Stimulated activated CD8-positive, alpha-beta memory T cell treated with anti-CD3 and anti-CD28 coated beads, Interleukin-15, amount 100 ng/mL, for 48 hours (primary cell): ENCODE measurements at regions not wholly inside any gene's neighbourhood (a gene's known extent, or its start where the extent isn't known, plus 50 kb on each side); places are given as distances from the start of the nearest gene placed in this dataset.
A peak's percentile ranks its signal among the peaks of the same experiment; 100 is the strongest.
"Not testable (repeated sequence)": the region's sequence is repeated elsewhere in the genome, so short reads cannot be mapped to it uniquely, and the experiment has no call there.

Source experiments
- DNase-seq, 2 donors: peaks; one replicate each; pipeline ENCODE4 v3.0.0-alpha.2; 2020; ENCODE audit warnings: low read depth in 2 of 2

DNA sequence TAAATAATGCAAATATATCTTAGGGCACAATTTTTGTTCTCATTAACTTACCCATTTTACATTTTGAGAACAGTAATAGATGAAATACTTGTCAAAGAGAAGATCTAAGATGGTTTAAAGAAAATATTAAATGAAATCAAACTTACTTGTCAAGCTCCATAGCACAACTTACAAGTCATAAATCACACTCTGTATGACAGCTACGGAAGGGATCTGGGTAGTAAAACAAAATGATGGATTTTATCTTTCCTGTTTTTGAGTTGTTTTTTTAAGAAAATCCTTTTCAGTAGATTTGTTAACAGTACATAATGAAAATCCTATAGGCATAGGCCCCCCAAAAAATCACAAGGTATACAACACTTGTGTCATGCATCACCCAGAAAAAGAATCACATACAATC is 84.4 kb upstream of the ANTXRL start:
- not testable (repeated sequence) for DNase-seq

DNA sequence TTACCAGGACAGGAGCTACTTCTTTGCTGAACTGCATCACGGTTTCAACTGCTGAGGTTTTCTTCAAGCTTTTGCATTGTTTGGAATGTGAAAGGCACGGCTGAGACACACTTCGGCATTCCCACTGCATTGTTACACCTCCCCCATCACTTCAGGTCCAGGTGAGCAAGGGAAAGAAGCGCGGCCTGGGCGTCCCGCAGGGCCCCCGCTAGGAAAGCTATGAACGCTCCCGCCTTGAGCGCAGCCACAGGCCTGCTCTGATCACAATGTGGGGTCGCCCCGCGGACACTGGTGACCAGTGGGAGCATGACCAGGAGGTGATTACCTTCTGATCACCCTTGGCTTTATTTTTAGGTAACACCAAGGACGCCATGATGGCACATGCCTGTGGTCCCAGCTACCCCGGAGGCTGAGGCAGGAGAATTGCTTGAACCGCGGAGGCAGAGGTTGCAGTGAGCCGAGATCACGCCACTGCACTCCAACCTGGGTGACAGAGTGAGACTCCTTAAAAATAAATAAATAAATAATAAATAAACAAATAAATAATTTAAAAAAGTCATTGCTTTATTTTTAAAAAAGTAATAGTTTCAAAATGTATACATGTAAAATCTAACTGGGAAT is 82.2 kb upstream of the ANTXRL start:
- not testable (repeated sequence) for DNase-seq

DNA sequence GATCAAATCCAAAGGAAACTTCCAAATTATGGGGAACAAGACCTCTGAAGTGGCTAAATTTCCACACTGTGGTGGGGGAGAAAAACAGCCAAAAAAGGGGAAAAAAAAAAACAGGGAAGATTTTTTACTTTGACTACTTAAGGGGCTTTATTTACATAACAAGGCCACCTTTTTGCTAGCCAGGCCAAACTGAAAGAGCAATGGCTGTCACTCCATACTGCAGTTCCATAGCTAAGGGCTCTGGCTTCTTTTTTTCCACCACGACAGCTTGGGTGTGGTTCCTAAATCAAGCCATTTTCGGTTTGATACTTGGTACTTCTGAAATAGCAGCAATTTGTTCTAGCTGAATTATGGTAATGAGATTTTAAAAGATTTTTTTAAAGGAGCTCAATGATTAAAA is 76.4 kb upstream of the ANTXRL start:
- not testable (repeated sequence) for DNase-seq

DNA sequence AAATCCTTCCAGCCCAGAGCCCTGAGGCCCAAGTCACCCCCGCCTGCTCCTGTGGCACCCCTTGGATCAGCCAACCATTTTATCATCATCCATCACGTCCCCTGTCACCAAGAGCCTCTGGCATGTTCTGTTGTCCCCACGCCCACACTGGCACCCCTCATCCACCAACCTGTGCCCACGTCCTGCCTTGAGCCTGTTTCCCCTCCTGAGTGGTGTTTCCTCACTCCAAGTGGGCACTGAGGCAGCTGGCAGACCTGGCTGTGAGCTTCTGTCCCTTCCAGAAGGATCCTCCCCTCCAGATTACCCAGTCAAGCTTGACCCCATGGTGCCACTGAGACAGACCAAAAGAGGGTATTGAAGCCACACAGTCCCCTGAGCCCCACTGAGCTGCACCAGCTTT is 71.4 kb upstream of the ANTXRL start:
- DNase-seq, result no peak

DNA sequence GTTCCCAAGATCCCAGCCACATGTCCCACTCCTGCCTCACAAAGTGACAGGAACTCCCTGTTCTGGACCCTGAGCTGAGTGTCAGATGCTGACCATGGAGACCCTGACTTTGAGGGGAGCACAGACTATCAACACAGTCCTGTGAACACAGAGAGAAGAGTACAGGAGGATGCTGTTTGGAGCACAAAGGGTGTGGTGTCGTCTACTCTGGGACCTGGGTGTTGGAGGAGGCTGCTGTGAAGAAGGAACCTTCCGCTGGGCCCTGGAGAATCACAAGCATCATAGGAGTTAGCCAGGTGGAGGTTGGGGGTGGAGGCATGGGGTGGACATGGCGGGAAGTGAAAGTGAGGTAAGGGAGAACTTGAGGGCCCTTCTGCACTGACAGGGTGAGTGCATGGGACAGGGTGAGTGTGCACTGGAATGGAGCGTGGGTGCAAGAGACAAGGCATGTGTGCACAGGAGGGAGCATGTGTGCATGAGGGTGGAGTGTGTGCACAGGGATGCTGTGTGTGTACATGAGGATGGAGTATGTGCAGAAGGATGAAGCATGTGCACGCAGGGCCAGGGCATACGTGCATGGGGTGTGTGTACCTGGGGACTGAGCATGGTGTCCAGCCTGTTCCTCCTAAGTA is 70.7 kb upstream of the ANTXRL start:
- DNase-seq, result no peak

DNA sequence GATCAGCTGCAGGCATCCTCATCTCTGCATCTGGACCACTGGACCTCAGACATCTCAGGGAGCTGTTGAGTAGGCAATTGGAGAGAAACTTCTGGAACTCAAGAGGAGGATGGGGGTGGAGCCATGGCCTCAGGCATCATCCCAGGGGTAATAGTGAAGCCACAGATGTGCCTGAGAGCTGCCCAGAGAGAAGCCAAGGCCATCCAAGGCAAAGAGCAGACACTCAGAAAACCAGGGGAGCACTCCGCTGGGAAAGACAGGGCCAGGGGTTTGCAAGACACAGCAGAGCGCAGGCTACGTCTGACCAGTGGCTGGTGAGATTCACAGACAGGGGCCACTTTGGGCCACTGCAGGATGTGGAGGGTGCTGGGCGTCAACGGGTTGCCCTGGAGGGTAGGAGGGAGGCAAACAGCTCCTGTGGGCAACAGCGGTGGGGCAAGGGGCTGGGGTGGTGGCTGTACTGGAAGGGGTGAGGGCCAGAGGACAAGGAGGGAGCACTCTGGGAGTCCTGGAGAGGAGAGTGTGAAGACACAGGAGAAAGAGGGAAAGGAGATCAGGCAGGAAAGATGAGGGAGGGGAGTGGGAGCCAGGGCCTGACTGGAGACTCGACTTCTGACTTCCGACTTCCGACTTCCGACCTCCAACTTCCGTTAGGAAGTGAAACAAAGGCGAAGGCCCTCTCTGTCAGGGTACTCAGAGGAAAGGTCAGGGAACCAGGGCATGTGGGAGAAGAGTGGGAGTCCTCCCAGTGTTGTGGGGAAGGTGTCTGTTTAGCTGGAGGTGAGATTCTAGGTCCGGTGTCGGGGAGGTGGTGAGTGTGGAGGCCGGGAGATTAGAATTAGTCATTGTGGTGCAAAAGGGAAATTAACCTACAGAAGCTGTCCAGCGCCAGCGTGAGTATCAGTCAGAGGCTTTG is 69.7 kb upstream of the ANTXRL start:
- DNase-seq, result no peak

DNA sequence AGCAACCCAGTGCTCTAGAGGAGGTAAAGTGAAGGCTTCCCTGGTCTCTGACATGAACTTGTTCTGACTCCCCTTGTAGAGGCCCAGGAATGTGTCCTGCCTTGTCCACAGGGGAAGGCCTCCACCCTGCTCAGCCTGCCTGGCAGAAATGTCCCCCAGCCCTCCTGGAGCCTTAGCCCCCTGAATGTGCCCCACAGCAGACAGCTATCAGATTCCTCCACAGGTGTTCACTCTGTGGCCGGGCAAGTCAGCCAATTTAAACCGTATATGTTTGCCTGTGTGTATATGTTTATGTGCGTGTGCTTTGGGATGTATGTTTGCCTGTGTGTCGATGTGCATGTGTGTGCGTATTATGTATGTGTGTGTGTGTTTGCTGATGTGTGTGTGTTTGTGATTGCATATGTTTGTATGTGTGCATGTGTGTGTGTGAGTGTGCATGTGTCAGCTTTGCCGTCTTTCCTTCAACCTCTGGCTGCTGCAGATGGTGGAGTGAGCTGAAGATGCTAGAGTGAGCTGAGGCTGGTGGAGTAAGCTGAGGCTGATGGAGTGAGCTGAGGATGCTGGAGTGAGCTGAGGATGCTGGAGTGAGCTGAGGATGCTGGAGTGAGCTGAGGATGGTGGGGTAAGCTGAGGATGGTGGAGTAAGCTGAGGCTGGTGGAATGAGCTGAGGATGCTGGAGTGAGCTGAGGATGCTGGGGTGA is 68.9 kb upstream of the ANTXRL start:
- no peak for DNase-seq

DNA sequence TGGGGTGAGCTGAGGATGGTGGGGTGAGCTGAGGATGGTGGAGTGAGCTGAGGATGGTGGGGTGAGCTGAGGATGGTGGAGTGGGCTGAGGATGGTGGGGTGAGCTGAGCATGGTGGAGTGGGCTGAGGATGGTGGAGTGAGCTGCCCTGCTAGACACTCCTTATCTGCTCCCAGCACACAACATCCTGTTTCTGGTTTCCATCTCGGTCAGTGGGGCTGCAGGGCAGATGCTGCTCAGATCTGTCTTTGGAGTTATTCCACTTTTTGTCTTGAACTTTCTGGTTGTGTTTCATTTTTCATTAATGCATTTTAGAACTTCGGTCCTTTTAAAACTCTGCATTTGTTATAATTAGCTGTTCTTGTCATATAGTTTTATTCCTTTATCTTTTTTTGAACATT is 67.9 kb upstream of the ANTXRL start:
- DNase-seq, result no peak

DNA sequence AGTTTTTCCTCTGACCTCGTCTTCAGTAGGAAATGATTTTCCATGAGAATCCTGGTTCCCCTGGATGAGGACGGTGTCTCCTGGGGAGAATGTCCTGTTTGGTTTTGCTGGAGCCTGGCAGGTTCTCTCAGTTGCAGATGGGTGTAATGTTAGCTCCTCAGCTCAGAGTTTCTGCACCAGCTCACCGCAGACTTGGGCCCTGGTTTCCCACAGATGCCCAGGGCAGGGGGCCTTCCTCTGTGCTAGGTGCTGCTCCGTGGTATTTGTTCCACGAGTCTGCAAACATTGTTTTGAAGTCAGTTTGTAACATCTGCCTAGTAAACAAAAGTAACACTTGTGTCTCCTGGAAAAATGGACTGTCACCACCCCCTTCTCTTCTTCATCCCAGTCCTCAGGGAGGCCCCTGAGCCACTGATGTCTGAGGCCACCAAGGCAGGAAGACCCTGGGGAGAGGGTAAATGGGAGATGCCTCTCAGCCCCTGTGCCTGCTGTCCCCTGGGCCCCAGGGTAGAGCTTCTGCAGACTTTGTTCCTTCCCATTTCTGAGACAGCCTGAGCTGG is 67.3 kb upstream of the ANTXRL start:
- not testable (repeated sequence) for DNase-seq

DNA sequence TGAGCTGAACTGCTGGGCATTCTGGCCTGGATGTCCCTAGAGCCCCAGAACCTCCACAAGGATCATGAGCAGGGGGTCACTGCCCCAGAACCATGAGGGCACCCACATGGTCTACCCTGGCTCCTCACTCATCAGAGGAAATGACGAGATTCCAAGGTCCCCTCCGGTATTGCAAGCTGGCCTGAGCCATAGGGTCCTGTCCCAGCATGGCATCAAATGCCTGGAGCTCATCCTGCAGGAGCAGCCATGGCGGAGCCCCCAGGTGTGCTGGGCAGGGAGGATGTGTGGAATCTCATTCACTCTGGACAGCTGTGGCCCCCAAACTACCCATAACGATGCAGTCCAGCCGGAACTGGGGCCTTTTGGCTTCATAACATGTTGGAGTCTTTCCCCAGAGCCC is 66.6 kb upstream of the ANTXRL start:
- no peak for DNase-seq

DNA sequence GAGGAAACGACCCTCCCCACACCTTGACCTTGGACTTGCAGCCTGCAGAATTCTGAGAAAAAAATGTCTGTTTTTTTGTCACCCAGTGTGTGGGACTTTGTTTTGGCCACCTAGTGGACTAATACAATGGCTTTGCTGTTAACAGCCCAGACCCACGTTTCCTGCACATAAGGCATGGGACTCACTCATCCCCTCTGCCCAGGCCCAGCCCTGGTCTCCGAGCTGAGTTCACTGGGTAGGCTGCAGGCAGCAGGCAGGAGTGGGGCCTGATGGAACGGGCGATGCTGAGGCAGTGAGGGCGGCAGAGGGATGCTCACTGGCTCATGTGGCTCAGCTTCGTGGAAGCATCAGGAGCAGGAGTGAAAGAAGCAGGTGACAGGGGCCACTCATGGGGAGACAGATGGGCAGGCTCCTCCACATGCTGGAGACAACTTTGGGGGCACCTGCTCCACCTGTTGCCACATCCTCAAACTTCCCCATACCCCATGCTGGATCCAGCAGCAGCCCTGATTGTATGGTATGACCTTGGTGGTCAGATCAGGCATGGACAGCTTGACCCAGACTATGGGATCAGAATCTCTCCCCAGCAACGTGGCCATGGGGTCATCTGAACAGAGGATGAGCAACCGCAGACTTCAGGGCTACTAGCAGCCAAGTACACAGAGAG is 65.8 kb upstream of the ANTXRL start:
- DNase-seq, result no peak

DNA sequence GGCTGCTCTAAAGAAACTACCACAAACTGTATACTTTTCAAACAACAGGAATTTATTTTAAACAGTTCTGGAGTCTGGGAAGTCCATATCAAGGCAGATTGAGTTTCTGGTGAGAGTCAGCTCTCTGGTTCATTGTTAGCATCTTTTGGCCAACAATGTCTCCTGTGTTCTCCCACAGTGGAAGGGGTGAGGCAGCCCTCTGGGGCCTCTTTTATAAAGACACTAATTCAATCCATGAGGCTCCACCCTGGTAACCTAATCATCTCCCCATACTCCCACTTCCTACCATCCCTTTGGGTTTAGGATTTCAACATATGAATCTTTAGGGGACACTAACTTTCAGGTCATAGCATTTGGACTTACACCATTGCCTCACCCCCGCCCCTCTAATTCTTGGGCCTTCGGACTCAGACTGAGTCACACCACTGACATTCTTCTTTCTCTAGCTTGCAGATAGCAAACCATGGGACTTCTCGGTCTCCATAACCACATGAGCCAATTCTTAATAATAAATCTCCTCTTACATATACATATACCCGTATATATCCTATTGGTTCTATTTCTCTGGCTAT is 64.3 kb upstream of the ANTXRL start:
- DNase-seq, result no peak

DNA sequence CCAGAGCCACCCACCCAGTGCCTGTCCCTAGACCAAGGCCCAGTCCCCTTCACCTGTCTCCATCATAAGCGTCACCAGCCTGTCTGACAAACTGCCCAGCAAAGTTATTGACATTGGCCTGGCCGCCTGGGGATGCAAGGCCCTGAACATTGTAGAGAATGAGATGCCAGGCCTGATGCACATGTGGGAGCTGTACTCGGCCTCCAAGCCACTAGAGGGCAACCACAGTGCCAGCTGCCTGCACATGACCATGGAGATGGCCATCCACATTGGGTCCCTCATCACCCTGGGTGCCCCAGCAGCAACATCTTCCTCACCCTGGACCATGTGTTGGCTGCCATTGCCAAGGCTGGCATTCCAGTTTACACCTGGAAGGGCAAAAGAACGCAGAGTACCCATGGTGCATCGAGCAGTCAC is 63.7 kb upstream of the ANTXRL start:
- DNase-seq, result peak in 1 of 2 donors; percentile 21

DNA sequence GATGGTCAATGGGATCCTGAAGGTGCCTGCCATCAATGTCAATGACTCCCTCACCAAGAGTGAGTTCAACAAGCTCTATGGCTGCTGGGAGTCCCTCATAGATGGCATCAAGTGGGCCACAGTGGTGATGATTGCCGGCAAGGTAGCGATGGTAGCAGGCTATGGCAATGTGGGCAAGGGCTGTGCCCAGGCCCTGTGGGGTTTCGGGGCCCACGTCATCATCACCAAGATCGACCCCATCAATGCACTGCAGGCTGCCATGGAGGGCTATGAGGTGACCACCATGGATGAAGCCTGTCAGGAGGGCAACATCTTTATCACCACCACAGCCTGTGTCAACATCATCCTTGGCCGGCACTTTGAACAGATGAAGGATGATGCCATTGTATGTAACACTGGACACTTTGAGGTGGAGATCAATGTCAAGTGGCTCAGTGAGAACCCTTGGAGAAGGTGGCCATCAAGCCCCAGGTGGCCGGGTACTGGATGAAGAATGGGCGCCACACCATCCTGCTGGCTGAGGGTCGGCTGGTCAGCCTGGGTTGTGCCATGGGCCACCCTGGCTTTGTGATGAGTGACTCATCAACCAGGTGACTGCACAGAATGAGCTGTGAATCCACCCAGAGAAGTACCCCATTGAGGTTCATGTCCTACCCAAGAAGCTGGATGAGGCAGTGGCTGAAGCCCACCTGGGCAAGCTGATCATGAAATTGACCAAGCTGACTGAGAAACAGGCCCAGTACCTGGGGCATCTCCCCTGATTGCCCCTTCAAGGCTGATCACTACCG is 63.0 kb upstream of the ANTXRL start:
- no peak for DNase-seq

DNA sequence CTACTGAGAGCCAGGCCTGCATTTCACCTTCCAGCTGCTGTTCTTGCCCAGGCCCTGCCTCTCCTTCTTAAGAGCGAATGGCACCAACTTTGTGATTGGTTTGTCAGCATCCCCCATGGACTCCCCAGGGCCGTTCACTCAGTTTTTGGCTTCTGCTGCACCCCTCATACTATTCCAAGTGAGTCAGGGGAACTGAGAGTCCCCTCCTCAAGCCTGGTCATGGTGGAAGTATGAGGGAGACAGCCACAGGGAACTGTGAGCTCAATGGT is 62.4 kb upstream of the ANTXRL start:
- DNase-seq, result no peak

DNA sequence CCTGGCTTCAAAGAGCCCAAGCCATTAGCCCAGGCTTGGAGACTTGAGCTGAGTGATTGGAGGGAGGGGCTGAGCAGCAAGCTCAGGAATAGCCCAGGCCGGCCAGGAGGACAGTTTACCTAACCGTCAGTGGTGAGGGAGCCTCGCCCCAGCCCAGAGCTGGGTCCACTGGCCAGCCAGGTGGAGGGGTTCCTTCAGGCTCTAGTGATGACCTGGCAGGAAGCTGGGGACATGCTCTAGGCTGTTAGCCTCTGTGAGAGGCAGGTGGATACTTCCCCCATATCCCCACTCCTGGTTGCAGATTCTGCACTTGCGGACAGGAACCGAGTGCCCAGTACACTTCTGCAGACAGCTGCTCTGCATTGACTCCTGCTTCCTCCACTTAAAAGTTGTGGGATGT is 61.2 kb upstream of the ANTXRL start:
- DNase-seq, result no peak

DNA sequence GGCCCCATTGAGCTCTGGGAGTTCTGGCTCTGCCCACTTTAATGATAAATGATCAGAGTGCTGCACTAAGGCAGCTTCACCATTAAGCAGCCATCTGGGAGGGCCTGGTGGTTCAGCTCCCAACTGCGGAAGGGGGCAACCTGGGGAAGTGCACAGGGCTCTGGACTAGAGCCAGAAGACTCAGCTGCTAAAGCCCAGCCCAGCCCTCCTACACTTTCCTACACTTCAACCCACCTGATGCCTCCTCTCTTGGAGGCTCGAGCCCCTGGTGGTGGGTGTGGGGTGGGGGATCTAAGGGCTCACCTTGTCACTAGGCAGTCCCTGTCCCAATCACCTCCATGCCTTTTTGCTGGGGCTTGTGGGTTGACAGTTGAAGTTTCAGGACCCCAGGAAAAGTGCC is 60.6 kb upstream of the ANTXRL start:
- no peak for DNase-seq

DNA sequence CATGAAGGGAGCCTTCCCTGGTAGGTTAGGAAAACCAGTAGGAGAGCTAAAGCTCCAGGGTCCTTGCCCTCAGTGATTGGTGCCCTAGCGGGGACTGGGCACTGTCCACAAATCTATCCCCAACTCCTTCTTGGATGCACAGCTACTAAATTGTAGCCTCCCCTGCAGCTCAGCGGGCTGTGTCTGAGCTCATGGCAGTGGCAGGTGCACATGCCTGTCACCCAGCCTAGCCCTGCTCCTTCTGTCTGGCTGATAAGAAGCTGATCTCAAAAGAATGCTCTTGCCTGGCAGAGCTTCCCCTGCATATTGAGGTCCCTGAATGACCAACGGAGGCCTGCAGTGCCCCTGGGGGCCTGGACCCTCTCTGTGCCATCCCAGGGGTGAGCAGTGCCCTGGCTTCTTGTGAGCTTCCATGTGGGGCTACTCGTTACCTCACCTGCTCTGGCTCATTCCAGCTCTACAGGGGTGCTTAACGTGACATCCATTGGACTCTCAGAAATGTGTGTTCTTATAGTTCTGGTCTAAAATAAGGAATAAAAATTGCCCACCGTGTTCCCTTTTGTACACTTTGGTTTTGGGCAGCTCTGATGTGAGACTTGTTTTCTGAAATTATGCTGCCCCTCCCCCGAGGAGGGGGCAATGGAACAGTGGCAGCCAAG is 59.8 kb upstream of the ANTXRL start:
- no peak for DNase-seq

DNA sequence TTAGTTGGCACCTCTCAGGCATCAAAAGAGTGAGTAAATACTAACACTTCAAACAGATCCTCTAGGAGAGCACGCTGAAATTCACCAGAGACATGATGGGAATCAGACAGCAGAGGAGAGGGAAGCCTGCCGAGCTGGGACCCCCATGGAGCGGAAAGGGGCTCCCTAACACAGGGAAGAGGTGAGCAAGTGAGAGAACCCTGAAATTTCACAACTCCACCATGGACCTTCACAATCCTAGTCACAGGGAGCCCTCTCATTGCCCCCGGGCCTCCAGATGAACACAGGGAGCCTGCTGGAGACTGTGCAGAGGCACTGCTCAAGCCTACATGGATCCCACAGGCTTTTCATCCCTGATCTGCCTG is 59.2 kb upstream of the ANTXRL start:
- DNase-seq, result no peak

DNA sequence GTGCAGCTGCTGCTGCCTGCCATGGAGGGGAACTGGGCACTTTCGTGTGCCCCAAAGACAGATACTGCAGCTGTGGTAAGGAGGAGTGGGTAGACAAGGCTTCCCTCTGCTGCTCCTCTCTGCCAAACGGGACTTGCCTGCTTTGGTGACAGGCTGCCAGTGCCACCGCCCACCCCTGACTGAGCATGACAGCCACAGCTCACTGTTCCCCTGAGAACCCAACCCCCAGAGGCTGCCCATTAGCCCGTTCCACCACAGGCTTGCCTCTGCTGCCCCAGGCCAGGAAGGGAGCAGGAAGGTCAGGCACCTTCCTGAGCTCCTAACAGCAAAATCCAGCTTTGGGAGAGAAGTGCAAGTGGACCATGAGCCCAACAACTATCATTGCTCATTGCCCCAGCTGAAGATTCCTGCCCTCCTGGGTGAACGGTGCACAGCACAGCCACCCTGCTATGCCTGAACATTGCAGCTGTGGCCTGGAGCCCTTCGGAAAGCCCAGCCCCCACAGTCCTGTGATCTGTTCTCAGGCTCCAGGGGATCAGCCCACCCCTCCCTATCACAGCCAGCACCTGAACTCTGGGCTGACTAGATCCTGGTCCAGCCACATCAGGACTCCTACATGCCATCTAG is 58.7 kb upstream of the ANTXRL start:
- no peak for DNase-seq
